HEK293T (cell line): ENCODE measurements at regions not wholly inside any gene's neighbourhood (a gene's known extent, or its start where the extent isn't known, plus 50 kb on each side); places are given as distances from the start of the nearest gene placed in this dataset.
"Not testable (repeated sequence)": the region's sequence is repeated elsewhere in the genome, so short reads cannot be mapped to it uniquely, and the experiment has no call there.

ENCODE experiments used
- CTCF ChIA-PET: fragments of 350-600 bp; formaldehyde crosslinking; extraction: SDS; loops from one replicate; lab custom pipeline; 2021; ENCODE audit warnings: antibody characterized with exemption, inconsistent platforms; lab: Yijun Ruan, JAX
- POLR2A ChIA-PET: fragments of 350-600 bp; formaldehyde crosslinking; extraction: SDS; loops from one replicate; lab custom pipeline; 2020; ENCODE audit warnings: antibody characterized with exemption, inconsistent platforms; lab: Yijun Ruan, JAX
- DNase-seq: peaks from one replicate; pipeline ENCODE4 v3.0.0; 2012; ENCODE audit warnings: mixed read lengths; ENCODE audit errors: extremely low spot score
- ARNT ChIP-seq: fragments of 450-650 bp; IDR thresholded peaks from 2 replicates; pipeline ENCODE4 v1.6.1; 2017; ENCODE audit warnings: mild to moderate bottlenecking
- BHLHE40 ChIP-seq: fragments of 450-650 bp; IDR thresholded peaks from 2 replicates; pipeline ENCODE4 v1.6.1; 2016; ENCODE audit warnings: mild to moderate bottlenecking, moderate library complexity, borderline replicate concordance
- CTBP1 ChIP-seq: fragments of 450-650 bp; IDR thresholded peaks from 2 replicates; pipeline ENCODE4 v1.6.1; 2016; ENCODE audit warnings: borderline replicate concordance
- ELF4 ChIP-seq: fragments of 450-650 bp; IDR thresholded peaks from 2 replicates; pipeline ENCODE4 v1.6.1; 2017; ENCODE audit warnings: antibody characterized with exemption
- FOXA1 ChIP-seq: fragments of 450-650 bp; IDR thresholded peaks from 2 replicates; pipeline ENCODE4 v1.6.1; 2016; ENCODE audit warnings: mild to moderate bottlenecking
- FOXK2 ChIP-seq: fragments of 450-650 bp; IDR thresholded peaks from 2 replicates; pipeline ENCODE4 v1.6.1; 2016; ENCODE audit warnings: mild to moderate bottlenecking
- FOXM1 ChIP-seq: fragments of 450-650 bp; IDR thresholded peaks from 2 replicates; pipeline ENCODE4 v1.6.1; 2017; ENCODE audit warnings: mild to moderate bottlenecking, borderline replicate concordance
- HDGF ChIP-seq: fragments of 450-650 bp; IDR thresholded peaks from 2 replicates; pipeline ENCODE4 v1.6.1; 2017; ENCODE audit warnings: antibody characterized with exemption, borderline replicate concordance
- L3MBTL2 ChIP-seq: fragments of 450-650 bp; conservative IDR thresholded peaks from 2 replicates; pipeline ENCODE4 v1.6.1; 2016; ENCODE audit warnings: mild to moderate bottlenecking
- LEF1 ChIP-seq: fragments of 450-650 bp; IDR thresholded peaks from 2 replicates; pipeline ENCODE4 v1.6.1; 2017; ENCODE audit warnings: mild to moderate bottlenecking, borderline replicate concordance
- NFRKB ChIP-seq: fragments of 450-650 bp; IDR thresholded peaks from 2 replicates; pipeline ENCODE4 v1.6.1; 2016; ENCODE audit warnings: mild to moderate bottlenecking, moderate library complexity
- SP1 ChIP-seq: fragments of 450-650 bp; IDR thresholded peaks from 2 replicates; pipeline ENCODE4 v1.6.1; 2017
- SUZ12 ChIP-seq: fragments of 450-650 bp; IDR thresholded peaks from 2 replicates; pipeline ENCODE4 v1.6.1; 2016; ENCODE audit warnings: mild to moderate bottlenecking
- TARDBP ChIP-seq: fragments of 450-650 bp; IDR thresholded peaks from 2 replicates; pipeline ENCODE4 v1.6.1; 2016
- ZNF384 ChIP-seq: fragments of 450-650 bp; IDR thresholded peaks from 2 replicates; pipeline ENCODE4 v1.6.1; 2016
- TF ChIP-seq, protein P1 (sequence below): fragments of 450-650 bp; IDR thresholded peaks from 2 replicates; pipeline ENCODE4 v1.6.1; 2016

DNA sequence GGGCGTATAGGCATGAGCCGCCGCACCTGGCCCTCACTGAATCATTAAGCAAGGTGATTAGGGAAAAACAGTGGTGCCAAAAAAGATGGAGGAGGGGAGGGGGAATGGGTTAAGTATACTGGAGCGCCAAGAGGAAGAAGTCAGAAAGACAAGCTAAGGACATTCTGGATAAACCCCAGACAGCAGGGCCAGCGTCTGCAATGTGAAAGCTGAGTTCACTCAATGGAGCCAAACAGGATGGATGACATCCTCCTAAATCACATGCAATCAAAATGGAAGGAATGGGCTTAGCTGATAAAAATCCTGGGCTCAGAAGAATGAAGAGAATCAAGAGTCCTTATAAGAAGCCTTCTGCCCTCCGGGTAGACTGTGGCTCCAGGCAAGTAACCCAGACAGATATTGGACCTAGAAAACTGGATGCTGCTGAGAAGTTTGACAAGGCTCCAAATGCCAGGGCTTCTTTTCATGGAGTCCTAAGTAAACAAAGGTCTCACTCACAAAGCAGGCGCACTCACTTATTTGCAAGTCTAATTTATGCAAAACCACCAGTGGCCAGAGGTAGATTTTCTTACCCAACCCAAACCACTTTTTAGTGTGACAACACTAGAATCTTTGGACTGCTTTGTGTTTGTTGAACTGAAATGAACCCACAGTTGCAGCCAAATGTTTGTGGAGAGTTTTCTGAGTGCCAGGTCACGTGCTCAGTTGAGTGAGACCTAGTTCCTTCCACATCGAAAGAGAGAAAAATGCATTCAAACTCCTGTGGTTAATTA, 519.1 kb upstream of the AUTS2 start:
- TF ChIP-seq CTBP1 (no peak), TARDBP (no peak), HDGF (no peak), BHLHE40 (no peak), FOXK2 (no peak), FOXM1 (no peak), ARNT (no peak), FOXA1 (no peak), LEF1 (no peak), L3MBTL2 (no peak), SP1 (no peak), ELF4 (no peak), ZNF384 (no peak), SUZ12 (no peak), NFRKB (no peak)
- TF ChIP-seq, protein P1, sequence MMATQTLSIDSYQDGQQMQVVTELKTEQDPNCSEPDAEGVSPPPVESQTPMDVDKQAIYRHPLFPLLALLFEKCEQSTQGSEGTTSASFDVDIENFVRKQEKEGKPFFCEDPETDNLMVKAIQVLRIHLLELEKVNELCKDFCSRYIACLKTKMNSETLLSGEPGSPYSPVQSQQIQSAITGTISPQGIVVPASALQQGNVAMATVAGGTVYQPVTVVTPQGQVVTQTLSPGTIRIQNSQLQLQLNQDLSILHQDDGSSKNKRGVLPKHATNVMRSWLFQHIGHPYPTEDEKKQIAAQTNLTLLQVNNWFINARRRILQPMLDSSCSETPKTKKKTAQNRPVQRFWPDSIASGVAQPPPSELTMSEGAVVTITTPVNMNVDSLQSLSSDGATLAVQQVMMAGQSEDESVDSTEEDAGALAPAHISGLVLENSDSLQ = no peak
- CTCF ChIA-PET = interaction anchor here (0.7 kb wide), 1 partner anchor 333 kb away, joined by 3 read pairs; no protein-coding TSS in a partner anchor
- POLR2A ChIA-PET = no interaction called here
- no peak for DNase-seq

DNA sequence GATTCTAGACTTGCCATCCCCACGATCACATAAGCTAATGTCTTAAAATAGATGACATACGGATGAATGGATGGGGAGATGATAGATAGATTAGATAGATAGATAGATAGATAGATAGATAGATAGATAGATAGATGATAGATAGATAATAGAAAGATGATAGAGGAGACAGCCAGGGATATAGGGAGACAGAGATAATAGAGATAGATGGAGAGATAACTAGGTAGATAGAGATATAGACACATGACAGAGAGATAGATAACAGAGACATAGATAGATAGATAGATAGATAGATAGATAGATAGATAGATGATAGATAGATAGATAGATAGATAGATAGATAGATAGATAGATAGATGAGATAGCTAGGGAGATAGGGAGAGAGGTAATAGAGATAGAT, 511.0 kb upstream of the AUTS2 start:
- CTCF ChIA-PET, POLR2A ChIA-PET, DNase-seq: not testable (repeated sequence)

DNA sequence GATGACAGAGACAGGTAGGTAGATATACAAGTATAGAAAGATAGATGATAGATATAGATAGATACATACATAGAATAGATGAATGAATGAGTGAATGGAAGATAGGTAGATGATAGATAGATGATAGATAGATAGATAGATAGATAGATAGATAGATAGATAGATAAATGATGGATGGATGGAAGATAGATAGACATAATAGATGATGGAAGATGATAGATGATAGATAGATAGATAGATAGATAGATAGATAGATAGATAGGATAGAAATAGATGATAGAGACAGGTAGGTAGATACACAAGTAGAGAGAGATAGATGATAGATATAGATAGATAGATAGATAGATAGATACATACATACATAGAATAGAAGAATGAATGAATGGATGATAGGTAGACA, 510.1 kb upstream of the AUTS2 start:
- no peak for TF ChIP-seq CTBP1
- TF ChIP-seq TARDBP = no peak
- TF ChIP-seq SP1 = no peak
- no peak for TF ChIP-seq ELF4
- TF ChIP-seq ZNF384 = no peak
- no peak for TF ChIP-seq FOXK2
- TF ChIP-seq L3MBTL2 = no peak
- no peak for TF ChIP-seq SUZ12
- TF ChIP-seq FOXA1 = no peak
- TF ChIP-seq LEF1 = no peak
- TF ChIP-seq NFRKB = no peak
- no peak for TF ChIP-seq ARNT
- TF ChIP-seq BHLHE40 = no peak
- TF ChIP-seq, protein P1 = no peak
- POLR2A ChIA-PET = no interaction called here
- CTCF ChIA-PET = no interaction called here

DNA sequence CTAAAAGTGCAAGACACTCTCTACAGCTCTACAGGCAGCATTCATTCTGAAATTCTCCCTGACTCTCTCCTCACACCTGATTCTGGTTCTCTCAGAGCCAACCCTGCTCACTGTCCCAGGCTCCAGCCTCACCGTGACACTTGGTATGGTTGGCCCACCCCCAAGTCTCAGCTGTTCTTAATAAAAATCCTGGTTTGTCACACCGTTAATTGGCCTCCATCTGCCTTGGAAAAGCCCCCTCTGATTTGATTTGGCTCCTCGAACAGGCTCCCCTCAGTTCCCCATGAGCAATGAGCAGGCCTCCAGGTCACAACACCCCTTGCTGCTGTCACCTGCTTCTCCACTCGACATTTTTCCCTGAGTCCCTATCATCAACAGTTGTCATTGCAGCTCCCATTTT, 507.3 kb upstream of the AUTS2 start:
- DNase-seq = no peak
- POLR2A ChIA-PET = no interaction called here
- TF ChIP-seq ARNT = no peak
- TF ChIP-seq, protein P1 = no peak
- TF ChIP-seq CTBP1 = no peak
- CTCF ChIA-PET = no interaction called here

More for the DNA sequence above, 510.1 kb upstream of the AUTS2 start:
- no peak for DNase-seq

DNA sequence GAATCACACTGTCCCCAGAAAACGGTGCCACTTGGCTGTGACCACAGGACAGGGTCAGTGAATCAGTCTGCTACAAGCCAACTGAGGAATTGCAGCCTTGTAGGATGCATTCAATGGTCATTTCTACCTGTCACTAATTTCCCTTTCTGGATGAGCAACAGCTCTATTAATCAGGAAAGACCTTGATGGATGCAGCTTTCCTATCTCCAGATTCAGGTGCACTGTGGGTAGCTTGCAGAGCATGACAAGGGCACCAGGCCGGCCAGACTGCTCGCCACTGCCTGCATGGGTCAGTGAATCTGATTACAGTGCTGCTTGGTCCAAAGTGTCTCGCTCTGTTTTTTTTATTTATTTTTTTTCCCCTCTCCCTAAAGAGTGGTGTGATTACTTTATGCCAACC, 506.8 kb upstream of the AUTS2 start:
- POLR2A ChIA-PET = no interaction called here
- DNase-seq = no peak
- CTCF ChIA-PET = no interaction called here
- TF ChIP-seq LEF1 (no peak), SUZ12 (no peak), ZNF384 (no peak), ELF4 (no peak), ARNT (no peak), TARDBP (no peak), SP1 (no peak), NFRKB (no peak), HDGF (no peak), FOXK2 (no peak), L3MBTL2 (no peak), CTBP1 (no peak)
- TF ChIP-seq, protein P1 = no peak

DNA sequence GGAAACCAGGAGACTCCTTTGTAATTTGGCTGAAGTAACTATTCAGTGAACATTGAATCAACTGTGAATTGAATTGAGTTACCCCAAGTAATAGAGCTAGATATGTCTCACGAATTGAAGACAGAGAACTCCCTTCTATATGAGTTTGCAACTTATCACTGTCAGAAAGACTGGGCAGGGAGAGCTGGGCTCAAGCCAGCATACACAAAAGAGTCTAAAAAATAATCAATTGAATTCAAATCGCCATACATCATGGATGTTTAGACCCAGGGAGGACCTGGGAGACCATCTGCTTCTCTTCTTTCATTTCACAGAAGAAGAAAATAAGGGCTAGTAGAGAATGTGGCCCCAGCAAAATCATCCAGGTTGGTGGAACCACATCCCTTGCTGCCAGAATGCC, 503.1 kb upstream of the AUTS2 start:
- POLR2A ChIA-PET = no interaction called here
- no peak for DNase-seq
- TF ChIP-seq FOXK2 = no peak
- TF ChIP-seq BHLHE40 = no peak
- TF ChIP-seq, protein P1 = no peak
- TF ChIP-seq HDGF = no peak
- no peak for TF ChIP-seq ARNT
- TF ChIP-seq TARDBP = no peak
- no peak for TF ChIP-seq LEF1
- TF ChIP-seq SUZ12 = no peak
- TF ChIP-seq FOXM1 = no peak
- no peak for TF ChIP-seq L3MBTL2
- TF ChIP-seq FOXA1 = no peak
- no peak for TF ChIP-seq NFRKB
- CTCF ChIA-PET = interaction anchor here (0.6 kb wide), 1 partner anchor 1078 kb away, joined by 7 read pairs; no protein-coding TSS in a partner anchor
